Ishikawa (cell line): ENCODE measurements at regions not wholly inside any gene's neighbourhood (a gene's known extent, or its start where the extent isn't known, plus 50 kb on each side); places are given as distances from the start of the nearest gene placed in this dataset.

Experiments
- CEBPB ChIP-seq: IDR thresholded peaks from 2 replicates; pipeline ENCODE4 v1.6.1; 2012
- CREB1 ChIP-seq: IDR thresholded peaks from 2 replicates; pipeline ENCODE4 v1.6.1; 2012; ENCODE audit warnings: low read depth
- EGR1 ChIP-seq: IDR thresholded peaks from 2 replicates; pipeline ENCODE4 v1.6.1; 2012
- EP300 ChIP-seq: IDR thresholded peaks from 2 replicates; pipeline ENCODE4 v1.6.1; 2012; ENCODE audit warnings: borderline replicate concordance
- FOXM1 ChIP-seq: IDR thresholded peaks from 2 replicates; pipeline ENCODE4 v1.6.1; 2012; ENCODE audit warnings: low read depth, borderline replicate concordance
- MAX ChIP-seq: IDR thresholded peaks from 2 replicates; pipeline ENCODE4 v1.6.1; 2012
- NFIC ChIP-seq: IDR thresholded peaks from 2 replicates; pipeline ENCODE4 v1.6.1; 2012
- RAD21 ChIP-seq: IDR thresholded peaks from 2 replicates; pipeline ENCODE4 v1.6.1; 2012; ENCODE audit warnings: low read depth
- REST ChIP-seq: IDR thresholded peaks from 2 replicates; pipeline ENCODE4 v1.6.1; 2012; ENCODE audit warnings: low read depth, mild to moderate bottlenecking
- TAF1 ChIP-seq: IDR thresholded peaks from 2 replicates; pipeline ENCODE4 v1.6.1; 2012; ENCODE audit warnings: low read depth, mild to moderate bottlenecking
- TCF12 ChIP-seq: IDR thresholded peaks from 2 replicates; pipeline ENCODE4 v1.6.1; 2012; ENCODE audit warnings: low read depth
- TEAD4 ChIP-seq: IDR thresholded peaks from 2 replicates; pipeline ENCODE4 v1.6.1; 2012
- YY1 ChIP-seq: IDR thresholded peaks from 2 replicates; pipeline ENCODE4 v1.6.1; 2012; ENCODE audit warnings: low read depth
- ZBTB7A ChIP-seq: IDR thresholded peaks from 2 replicates; pipeline ENCODE4 v1.6.1; 2012; ENCODE audit warnings: low read depth
- TF ChIP-seq, protein P1 (sequence below): IDR thresholded peaks from 2 replicates; pipeline ENCODE4 v1.6.1; 2012

DNA sequence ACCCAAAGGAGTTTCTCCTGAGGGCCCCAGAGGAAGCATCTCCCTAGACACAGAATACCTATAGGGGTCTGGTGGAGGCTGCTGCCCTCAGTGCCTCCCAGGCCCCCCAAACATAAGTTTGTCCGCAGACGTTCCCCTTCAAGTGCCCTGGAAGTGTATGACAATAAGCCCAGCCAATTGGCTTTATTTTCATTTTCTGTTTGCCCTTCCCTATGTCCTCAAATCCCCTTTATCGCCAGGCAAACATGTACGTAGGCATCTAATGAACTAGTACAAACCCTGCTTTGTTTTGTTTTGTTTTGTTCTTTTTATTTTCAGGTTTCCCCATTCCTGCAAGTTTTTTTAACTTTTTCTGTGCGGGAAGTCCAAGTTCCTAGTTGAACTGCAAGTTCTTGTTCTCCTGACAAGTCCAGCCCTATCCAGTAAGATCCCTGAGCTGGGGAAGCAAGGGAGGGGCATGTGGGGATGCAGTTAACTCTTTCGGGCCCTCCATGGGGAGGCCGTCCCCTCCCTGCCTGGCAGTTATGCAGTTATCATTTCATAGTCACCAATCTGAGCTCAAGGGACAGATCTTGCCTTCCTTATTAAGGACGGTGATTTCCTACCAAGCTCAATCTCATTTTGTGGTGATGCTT, 141.9 kb downstream of the KCNA5 start:
- TF ChIP-seq, protein P1, sequence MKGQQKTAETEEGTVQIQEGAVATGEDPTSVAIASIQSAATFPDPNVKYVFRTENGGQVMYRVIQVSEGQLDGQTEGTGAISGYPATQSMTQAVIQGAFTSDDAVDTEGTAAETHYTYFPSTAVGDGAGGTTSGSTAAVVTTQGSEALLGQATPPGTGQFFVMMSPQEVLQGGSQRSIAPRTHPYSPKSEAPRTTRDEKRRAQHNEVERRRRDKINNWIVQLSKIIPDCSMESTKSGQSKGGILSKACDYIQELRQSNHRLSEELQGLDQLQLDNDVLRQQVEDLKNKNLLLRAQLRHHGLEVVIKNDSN: no peak
- TF ChIP-seq YY1 (no peak), FOXM1 (no peak), NFIC (no peak), REST (no peak), TEAD4 (no peak), RAD21 (no peak), ZBTB7A (no peak)

DNA sequence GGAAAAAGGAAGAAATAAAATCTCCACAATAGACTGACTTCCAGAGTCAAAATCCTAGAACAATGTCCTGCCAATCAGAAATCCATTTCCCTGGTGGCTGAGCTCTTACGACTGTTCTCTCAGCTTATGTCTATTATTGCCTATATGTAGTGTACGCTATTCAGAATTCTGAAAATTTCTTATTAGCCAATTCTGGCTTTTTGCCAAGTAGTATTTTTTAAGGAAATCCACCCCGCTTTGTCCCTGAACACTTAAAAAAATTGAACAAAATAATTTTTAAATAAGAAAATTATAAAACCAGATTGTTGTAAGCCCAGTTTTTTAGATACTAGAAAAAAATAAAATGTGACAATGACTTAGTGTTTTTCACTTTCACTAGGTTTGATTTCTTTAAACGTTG, 143.0 kb downstream of the KCNA5 start:
- TF ChIP-seq NFIC: peak; percentile 42
- TF ChIP-seq CEBPB: no peak
- no peak for TF ChIP-seq EGR1

DNA sequence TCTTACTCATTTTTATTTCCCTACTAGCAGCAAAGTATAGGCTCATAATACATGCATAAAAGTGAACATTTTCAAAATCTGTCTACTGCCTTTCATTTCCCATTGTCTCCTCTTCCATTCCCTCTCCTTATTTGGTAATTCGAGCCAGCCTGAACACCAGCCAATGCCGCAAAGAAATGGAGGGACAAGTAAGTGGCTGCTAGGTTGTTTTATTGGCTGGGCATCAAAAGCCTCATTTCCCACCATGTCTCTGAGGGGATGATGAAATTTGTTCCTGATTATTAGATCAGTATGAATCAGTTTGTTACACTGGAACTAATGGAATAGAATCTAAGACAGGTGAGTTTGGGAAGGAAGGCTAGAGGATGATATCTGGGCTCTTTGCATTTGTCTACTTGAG, 143.5 kb downstream of the KCNA5 start:
- TF ChIP-seq TEAD4 (no peak), CEBPB (no peak), TAF1 (no peak), ZBTB7A (no peak), MAX (no peak), CREB1 (no peak), FOXM1 (no peak), YY1 (no peak), EP300 (no peak), TCF12 (no peak), EGR1 (no peak), NFIC (no peak)
- TF ChIP-seq, protein P1: no peak

DNA sequence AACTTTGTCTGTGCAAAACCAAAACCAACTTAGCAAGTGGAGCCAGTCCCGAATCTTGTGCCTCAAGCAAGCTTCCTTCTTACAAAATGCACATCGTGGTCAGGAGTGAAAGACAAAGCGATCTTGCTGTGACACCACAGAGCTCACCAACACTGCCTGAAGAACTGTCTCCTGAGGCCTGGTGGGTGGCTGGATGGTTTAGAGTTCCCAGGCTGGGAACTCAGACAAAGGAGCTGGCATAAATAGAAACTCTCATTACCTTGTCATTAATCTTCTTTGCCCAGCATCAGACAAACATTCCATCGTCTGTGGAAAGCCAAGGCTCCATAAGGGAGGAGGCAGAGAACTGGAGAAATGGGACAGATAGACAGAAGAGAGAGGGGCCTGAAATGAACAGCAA, 144.8 kb downstream of the KCNA5 start:
- no peak for TF ChIP-seq EP300
- no peak for TF ChIP-seq ZBTB7A
- TF ChIP-seq TCF12: no peak
- no peak for TF ChIP-seq YY1

DNA sequence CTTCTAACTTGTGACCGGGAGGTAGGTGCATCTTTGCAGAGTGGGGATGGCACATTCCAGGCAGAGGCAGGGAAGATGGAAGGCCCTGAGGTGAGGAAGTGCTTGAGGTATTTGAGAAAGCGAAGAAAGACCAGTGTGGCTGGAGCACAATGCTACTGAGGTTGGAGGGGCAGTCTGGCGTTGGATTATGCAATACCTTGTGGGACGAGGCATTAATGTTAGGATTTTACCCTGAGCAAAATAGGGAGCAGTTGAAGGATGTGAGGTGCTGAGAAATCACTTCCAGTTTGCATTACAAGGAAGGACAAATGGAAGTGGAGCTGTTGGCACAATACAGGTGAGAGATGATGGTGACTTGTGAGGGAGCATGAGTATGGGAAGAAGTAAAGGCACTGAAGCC, 145.5 kb downstream of the KCNA5 start:
- TF ChIP-seq CREB1 (no peak), EGR1 (no peak), YY1 (no peak), NFIC (no peak), FOXM1 (no peak), TAF1 (no peak), TEAD4 (no peak), REST (no peak), TCF12 (no peak), ZBTB7A (no peak), EP300 (no peak), MAX (no peak)
- TF ChIP-seq, protein P1: no peak

- TF ChIP-seq CEBPB (no peak), TCF12 (no peak), MAX (no peak), REST (no peak), EP300 (no peak), TAF1 (no peak), TEAD4 (no peak), ZBTB7A (no peak), CREB1 (no peak), FOXM1 (no peak), YY1 (no peak), RAD21 (no peak)
- TF ChIP-seq, protein P1: no peak
Measured at GRCh38 chr12:5191803-5192538, 148.3 kb downstream of the KCNA5 start.
